ENCODE measurements at regions not wholly inside any gene's neighbourhood (a gene's known extent, or its start where the extent isn't known, plus 50 kb on each side); places are given as distances from the start of the nearest gene placed in this dataset.

DNA sequence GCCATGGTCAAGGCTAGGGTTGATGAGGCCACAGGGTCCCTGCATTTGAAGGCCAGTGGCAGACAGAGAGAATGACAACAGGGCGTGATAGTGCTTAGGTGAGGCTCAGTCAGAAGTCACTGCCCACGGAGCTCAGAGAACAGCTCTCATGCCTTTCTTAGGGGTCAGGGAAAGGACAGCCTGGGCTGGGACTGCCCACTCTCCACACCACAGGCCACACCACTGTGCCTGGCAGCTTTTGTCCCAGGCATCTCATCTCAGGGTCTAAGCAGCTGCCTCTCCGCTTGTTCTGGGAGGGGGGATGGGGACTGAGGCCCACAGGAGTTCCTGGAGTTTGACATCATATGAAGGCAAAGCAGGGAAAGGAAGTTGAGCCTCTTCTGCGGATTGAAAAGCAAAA lies 150.2 kb upstream of the B3GAT1 start:
- DNase-seq: no peak

DNA sequence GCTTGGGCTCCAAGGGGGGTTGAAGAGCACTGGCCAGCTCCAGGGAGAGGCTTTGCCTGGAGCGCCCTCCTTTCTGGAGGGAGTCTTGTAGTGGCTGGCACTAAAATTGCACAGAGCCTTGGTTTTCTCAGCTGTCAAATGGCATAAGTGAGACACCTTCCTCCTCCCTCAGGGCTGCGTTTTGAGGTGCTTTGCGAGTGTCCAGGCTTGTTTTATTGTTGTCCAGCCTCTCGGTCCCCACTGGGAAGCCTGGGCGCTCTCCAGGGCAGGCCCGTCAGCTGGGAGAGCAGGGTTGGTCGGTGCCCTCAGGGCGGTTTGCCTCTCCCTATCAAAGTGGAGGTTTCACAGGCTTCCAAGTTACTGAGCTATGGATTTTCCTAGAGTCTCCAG lies 149.3 kb upstream of the B3GAT1 start:
- DNase-seq: no peak

DNA sequence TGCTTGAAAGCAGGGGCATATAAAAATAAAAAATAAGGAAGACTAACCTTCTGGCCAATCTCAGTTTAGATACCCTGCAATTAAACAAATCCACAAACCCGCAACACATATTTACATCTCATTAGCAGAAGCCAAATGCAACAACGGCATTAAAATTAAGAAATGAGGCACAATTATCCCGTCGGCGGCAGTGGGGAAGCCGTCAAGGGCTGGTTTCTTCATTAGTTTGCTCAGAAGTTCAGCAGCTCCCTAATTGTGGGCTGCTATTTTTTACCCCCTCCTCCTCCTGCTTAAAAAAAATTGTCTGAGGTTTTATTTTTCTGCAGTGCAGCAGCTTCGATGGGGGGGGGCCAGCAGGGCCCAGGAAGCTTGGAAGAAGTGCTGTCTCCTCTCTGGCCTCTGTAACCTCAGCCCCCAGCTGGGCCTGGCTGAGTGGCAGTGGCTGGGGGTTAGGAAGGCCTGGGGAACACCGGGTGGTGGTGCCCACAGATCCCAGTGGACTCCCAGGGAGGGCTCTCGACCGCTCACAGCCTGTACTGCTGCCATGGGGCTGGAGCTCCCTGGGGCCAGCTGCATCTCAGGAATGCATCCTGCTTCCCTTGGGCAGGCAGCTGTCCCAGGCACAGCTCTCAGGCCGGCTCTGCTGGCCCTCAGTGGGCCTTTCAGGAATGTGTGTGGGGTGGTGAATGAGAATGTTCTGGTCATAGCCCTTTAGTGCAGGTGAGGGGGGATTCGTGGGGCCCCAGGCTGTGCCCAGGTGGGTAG lies 148.7 kb upstream of the B3GAT1 start:
- DNase-seq: no peak

DNA sequence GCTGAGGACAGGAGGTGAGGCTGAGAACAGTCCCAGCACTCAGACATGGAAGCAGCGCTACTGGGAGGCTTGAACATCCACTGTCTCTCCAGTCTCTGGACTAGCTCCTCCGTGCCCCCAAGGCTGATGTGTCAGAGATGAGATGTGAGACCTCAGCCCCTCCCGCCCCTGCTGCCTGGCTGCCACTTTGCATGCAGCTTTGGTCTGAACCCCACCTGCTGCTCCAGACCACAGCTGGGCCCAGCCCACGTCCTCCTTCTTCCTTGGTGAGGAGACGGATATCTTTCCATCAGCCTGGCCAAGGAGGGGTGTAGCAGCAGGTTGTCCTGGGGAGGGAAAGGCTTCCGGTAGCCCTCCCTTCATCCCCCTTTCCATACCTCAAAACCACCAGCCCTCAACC lies 148.0 kb upstream of the B3GAT1 start:
- DNase-seq: no peak

DNA sequence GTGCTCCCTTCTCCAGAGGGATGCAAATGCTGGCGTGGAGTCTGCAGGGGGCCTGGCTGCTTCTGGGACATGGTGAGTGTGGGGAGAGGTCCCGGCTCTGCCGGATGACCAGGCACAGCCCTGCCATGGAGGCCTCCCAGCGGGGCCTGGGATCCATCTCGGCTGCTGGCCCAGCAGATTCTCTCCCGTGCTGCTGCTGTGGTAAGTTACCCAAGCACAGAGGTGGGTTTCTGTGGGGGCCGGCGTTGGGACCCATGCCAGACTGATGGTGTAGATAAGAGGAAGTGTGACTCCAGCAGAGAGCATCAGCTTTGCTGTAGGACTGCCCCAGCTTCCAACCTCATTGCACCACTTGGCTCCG lies 147.5 kb upstream of the B3GAT1 start:
- no peak for DNase-seq

DNA sequence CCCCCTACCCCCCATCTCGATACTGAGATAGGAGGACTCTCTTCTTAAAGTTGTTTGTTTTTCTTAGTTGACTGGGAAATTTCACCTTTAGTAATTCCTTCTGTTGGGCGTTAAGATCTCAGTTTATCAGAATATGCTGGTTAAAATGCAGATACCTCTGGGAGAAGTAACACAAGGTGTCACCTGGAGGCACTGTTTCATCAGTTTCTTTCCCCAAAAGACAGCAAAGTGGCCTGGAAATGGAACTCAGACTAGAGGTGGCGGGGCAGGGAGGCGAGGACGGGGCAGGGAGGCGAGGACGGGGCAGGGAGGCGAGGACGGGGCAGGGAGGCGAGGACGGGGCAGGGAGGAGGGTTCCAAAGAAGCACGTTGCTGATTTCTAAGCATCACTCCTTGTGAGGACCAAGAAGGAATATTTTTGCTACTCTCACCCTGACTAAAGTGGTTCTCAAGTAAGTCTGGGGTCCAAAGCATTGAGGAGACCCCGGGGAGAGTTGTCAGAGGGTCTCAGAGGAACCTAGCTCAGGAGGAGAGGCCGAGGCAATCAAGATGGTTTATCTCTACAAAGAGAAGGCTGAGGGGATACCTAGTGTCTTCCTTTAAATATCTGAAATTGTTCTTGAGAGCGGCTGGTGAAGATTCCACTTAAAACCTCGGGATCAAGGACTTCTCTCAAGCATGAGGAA lies 147.0 kb upstream of the B3GAT1 start:
- no peak for DNase-seq

DNA sequence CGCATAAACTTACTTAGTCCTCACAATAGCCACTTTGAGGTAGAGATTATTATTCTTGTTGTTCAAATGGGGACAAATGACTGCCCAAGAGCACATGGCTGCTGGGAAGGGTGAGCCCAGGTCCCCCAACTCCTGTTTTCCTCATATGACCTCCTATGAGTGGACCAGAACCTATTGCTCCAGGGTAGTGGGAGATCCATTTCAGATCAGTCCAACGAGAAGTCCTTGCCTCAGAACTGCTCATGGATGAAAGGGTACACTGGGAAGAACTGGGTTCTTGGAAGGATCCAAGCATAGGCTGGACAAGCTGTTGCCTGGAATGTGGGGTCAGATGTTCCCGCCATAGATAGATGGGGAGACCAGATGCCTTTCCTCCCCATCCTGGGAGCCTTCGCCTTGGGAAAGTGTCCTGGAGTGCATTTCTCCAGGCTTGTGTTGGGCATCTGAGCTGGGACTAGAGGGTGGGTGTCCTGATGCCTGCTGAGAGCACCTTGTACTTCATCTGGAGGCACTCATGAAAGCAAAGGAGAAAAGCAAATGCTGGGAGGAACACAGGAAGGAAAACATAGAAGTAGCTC lies 146.3 kb upstream of the B3GAT1 start:
- no peak for DNase-seq

DNA sequence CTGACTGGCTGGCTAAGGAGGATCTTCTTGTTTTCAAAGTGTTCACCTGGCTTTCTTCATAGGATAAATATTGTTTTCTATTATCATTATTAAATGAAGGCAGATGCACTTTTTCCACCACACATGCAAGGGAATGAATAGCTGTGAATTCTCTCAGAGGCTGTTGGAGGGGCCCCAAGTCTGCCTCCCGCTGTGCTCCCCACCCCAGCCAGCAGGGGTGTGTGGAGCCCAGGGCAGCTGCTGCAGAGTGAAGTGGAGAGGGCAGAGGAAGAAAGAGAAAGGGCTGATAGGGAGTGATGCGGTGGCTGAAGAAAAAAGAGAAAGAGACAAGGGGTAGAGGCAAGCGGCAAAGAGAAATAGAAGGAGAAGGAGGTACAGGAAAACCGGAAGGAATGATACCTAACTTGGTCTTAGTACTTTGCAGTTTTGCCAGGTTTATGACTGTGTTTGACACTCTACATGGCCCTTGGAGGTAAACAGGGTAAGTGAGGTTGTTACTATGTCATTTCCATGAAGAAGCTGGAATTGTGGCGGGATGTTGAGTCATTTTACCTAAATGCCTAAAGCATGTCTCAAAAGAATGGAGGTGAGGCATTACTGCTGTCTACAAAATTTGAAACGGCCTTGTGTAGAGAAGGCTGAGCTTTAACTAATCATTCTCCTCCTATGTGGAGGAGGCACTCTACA lies 145.7 kb upstream of the B3GAT1 start:
- DNase-seq: no peak

DNA sequence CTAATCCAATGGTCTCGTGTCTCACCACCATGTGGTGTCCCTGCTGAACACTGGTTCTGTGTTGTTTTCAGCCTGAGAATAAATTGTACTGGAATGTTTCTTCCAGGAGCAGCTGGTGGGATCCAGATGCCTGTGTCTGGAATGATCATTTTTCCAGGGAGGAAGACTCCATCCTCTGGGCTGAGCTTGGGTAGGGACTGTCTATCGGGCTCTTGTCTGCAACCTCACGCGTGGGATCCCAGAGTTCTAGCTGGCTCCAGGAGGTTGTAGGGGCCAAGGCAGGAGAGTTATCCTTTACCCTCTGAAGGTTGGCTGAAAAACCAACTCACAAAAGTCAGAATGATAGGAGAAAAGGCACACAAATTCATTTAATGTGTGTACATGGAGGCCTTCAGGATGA lies 144.1 kb upstream of the B3GAT1 start:
- no peak for DNase-seq

DNA sequence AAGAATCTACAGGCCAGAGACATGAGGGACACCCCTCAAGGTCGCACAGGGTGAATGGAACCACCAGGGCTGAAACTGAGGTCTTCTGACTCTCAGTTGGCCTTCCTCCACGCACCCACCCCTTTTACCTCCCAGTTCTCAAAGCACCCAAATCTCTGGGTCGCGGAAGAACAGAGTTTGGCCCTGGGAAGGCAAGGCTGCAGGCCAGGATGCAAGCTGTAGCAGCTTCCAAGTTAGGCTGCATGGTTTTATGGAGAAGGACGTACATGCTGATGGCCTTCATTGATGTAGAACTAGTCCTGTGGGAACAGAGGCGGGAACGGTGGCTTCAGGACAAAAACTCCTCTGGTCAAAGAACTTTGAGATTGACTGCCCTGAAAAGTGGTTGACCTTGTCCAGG lies 143.5 kb upstream of the B3GAT1 start:
- no peak for DNase-seq

DNA sequence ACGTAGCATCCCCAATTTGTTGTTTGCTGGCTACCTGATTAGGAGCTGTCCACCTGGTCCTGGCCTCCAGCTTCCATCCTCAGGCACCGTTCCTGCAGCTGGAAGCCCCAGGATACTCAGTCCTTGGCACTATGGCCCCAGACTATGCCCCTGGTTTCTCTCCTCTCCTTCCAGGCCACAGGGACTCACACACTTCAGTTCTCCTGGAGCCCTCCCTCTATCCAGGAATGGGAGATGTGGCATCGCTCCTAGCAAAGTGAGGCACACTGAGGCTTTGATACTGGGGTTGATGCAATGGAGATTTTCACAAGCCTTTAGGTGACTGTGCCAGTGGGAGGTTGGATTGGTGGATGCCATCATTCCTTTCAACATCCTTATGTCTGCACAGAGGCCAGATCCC lies 142.8 kb upstream of the B3GAT1 start:
- no peak for DNase-seq

DNA sequence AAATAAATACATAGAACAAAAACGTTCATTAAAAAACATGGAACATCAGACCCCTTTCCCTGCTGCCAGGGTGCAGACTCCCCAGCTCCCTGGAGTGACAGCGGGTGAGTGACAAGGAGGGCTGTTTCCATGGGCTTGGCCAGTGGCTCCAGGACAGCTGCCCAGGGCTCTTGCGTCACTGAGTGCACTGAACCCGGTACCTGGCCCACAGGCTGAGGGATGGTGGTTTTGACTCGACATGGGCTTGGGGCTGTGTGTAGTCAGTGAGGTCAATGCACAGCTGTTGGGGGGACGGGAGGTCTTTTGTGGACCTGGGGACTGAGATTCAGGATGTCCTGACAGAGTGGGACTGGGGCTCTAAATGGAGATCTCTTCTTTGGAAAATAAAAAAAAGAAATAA lies 142.1 kb upstream of the B3GAT1 start:
- no peak for DNase-seq

DNA sequence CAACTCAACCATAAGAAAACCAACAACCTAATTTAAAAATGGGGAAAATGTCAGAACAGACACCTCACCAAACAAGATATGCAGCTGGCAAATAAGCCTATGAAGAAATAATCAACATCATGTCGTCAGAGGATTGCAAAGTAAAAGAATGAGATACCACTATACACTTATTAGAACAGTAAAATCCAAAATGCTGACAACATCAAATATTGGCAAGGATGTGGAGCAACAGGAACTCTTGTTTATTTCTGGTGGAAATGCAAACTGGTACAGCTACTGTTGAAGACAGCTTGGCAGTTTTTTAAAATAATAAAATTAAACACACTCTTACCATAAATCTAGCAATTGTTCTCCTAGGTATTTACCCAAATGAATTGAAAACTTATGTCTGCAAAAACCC lies 140.7 kb upstream of the B3GAT1 start:
- DNase-seq: no peak

DNA sequence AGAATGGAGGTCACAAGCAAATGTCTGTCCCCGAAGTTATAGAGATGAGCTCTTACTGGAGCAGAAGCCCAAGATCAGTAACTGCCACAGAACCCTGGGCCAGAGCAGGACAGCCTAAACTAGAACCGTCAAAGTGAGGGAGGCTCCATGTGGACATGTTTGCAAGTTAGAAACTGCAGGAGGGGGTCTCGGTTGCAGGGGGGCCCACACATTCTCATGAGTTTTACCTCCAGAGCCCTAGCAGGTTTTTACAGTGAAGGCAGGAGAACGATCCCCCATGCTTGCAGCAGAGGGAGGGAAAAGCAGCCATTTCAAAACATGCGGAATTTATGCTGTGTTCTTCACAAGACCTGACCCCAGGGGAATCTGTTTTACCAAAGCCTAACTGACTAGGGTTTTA lies 133.5 kb upstream of the B3GAT1 start:
- no peak for DNase-seq

DNA sequence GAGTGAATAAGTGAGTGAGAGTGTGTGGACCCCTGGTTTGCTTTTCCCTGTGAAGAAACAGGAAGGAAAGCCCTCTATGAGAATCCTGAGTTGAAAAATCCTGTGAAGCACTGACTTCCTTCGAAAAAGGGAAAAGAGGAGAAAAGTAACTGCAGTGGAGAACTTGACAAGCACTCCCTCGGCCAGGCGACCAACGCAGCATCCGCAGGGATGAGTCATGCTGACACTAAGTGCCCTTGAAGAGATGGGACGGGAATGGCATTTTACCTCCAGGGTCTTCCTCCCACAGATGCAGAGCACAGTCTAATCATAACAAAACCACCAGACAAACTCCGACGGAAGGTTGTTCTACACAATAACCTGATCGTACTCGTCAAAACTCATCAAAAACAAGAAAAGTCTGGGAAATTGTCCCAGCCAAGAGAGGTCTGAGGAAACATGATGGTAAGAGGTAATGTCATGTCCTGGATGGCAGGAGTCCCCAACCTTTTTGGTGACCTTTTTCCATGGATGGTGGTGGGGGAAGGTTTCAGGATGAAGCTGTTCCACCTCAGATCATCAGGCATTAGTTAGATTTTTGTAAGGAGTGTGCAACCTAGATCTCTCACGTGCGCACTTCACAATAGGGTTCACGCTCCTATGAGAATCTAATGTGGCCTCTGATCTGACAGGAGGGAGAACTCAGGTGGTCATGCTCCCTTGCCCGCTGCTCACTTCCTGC lies 132.2 kb upstream of the B3GAT1 start:
- no peak for DNase-seq

DNA sequence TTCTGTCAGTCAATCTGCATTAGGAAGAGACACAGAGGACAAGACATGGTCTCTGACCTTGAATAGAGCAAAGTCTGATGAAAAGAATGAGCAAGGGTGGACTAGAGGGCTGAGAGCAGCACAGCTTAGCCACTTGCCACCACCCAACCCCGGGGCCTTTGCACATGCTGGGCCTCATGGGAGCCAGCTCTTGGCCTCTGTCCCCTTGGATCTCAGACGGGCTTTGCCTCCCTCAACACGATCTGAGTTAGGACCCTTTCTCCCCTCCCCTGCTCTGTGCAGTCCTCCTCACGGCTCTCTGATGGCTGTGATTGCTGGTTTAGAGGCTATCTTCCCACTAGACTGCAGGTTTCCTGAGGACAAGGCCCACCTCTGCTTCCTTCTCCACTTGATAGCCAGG lies 131.6 kb upstream of the B3GAT1 start:
- no peak for DNase-seq

DNA sequence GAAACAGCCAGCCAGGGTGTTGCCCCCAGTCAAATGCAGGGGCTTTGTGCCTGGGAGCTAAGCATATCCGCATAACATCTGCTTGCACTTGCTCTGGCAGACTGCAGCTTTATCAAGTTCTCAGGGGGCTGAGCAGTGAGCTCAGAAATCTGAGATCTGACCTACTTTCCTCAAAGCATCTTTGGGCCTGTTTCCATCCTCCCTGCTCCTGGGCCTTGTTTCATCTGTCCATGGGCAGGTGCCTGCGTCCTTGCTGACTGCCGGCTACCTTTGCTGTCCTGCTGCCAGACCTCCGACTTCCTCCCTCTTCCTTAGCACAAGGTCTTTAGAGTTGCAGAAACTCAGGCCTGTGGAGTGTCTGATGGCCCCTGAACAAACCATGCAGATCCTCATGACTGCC lies 131.2 kb upstream of the B3GAT1 start:
- no peak for DNase-seq

DNA sequence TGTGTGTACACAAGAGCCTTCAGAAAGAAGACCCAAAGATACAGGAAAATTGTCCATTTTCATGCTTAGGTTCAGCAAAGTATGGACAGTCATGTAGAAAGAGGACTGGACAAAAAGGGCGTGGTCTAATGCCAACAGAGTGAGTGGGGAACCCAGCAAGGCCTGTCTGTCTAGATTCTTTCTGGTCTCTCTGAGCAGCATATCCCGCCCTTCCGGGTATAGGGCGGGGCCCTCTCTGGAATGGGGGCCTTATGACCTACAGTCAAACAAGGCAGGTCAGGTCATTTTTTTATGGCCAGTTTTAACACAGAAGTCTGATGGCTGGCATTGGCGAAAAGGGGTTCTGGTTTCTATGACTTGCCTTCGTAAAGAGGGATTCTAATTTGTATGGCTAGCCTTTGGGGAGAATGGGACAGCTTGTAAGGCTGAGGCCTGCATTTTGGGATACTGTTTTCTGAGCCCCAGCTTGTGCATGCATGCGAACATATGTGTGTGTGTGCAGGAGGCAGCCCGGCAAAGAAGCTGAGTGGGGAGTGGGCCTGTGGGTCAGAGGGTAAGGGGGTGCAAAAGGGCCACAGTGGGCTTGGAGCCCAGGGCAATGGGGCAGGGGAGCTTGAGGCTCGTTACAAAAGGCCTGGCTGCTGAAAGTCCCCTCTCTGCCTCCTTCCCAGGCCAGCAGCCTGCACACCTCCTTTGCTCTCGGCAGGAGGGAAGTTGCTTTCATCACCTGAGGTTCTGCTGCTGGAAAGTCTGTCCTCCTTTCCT lies 130.5 kb upstream of the B3GAT1 start:
- no peak for DNase-seq

DNA sequence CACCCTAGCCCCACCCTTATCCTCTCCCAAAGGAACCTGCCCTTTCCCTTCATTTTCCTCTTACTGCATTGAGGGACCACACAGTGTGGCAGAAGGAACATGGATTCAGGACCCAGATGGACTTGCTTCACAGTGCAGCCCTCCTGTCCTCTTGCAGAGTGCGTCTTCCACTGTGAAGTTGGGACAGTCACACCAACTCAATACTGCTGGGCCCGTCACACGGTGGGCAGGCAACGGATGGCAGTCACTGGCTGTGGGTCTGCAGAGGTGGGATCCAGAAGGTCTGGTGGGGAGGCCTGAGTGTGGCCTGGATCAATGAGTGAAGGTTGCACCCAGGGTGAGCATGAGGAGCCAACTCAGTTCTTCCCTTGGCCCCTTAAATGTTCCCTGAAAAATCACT lies 129.9 kb upstream of the B3GAT1 start:
- no peak for DNase-seq

DNA sequence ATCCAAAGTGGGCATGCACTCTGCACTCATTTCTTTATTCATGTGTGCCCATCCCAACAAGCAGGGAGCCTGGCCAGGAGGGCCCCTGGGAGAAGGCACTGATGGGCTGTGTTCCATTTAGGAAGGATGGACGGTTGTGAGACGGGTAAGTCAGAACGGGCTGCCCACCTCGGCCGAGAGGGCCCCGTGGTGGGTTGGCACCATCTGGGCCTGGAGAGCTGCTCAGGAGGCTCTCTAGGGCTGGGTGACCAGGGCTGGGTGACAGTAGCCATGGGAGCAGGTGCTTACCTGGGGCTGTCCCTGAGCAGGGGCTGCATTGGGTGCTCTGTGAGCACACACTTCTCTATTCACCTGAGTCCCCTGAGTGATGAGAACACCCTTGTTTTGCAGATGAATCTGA lies 129.3 kb upstream of the B3GAT1 start:
- DNase-seq: no peak

DNA sequence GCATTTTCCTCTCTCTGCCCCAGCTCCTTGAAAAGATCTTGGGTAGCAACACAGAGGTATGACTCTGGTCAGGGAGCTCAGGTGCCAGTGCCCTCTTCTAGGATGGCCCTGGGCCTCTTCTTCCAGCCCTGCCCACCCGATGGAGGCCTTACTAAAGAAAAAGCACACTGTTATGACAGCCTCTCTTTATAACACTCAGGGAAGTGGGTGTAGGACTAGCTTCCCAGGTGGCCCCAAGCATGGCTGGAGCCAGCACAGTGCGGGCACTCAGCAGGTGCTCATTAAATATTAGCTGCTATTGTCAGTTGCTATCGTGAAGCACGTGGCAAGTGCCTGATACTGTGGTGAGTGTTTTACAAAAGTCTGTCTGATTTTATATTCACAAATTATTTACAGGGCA lies 127.2 kb upstream of the B3GAT1 start:
- no peak for DNase-seq

DNA sequence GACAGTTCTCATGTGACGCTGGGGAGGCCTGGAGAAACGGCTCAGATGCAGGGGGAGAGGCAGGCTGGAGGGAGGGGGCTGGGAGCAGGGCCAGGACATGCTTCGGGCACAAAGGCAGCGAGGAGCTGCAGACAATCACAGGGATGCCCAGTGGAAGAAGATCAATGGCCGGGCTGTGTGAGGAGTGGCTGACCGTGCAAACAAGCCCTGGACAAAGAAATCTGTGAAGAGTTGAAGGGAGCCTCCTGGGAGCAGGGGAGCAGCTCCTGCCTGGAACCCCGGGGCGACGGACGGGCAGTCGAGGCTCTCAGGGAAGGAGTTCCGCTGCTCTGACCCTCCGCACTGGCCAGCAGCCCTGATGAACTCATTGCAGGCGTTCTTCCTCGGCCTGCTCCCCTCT lies 126.7 kb upstream of the B3GAT1 start:
- DNase-seq: no peak

DNA sequence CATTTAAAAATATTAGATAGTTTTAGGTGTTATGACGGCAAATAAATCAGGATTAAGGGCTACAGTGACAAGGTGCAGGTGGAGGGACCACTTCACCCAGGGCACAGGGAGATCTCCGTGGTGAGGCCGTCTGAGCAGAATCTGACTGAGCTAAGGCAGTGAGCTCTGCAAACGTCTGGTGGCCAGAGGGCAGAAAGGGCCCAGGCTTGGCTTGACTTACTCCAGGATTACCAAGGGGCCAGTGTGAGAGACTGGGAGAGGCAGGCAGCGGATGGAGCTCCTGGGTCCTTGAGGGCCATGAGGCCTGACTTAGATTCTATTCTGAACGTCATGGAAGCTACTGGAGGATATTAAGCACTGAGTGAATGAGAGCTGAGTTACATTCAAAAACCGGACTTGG lies 125.9 kb upstream of the B3GAT1 start:
- DNase-seq: no peak

Data from NCI-H524 treated with DMSO at 0.1 percent for 48 hours (cell line).